GM12878 (cell line): ENCODE measurements at regions not wholly inside any gene's neighbourhood (a gene's known extent, or its start where the extent isn't known, plus 50 kb on each side); places are given as distances from the start of the nearest gene placed in this dataset.

Source experiments
- CTCF ChIP-seq, 3 experiments: IDR thresholded peaks in 2 of 3; conservative IDR thresholded peaks in 1 of 3; 2 replicates each; pipeline ENCODE4 v1.5.1; 2011; ENCODE audit warnings: low read depth in 3 of 3, low read length in 3 of 3, mild to moderate bottlenecking in 3 of 3, control low read depth in 2 of 3, moderate library complexity in 2 of 3, inconsistent platforms in 1 of 3, mixed read lengths in 1 of 3; ENCODE audit not compliant: control insufficient read depth in 2 of 3, insufficient read depth in 1 of 3; ENCODE audit errors: extremely low read depth in 1 of 3
- SIN3A ChIP-seq: IDR thresholded peaks from 2 replicates; pipeline ENCODE4 v1.6.1; 2012; ENCODE audit warnings: low read depth, low read length, improper control_type of control experiment
- TAF1 ChIP-seq: IDR thresholded peaks from 2 replicates; pipeline ENCODE4 v1.6.1; 2011; ENCODE audit warnings: mild to moderate bottlenecking, low read depth, low read length, borderline replicate concordance
- TCF7 ChIP-seq: IDR thresholded peaks from 2 replicates; pipeline ENCODE4 v1.6.1; 2014; ENCODE audit warnings: antibody characterized with exemption, borderline replicate concordance
- ZBTB33 ChIP-seq: fragments of 450-650 bp; IDR thresholded peaks from 2 replicates; pipeline ENCODE4 v1.6.1; 2017; ENCODE audit warnings: mild to moderate bottlenecking
- ZZZ3 ChIP-seq: IDR thresholded peaks from 2 replicates; pipeline ENCODE4 v1.6.1; 2011; ENCODE audit warnings: low read depth; ENCODE audit not compliant: control insufficient read depth, insufficient read length
- TF ChIP-seq, protein P1 (sequence below): IDR thresholded peaks from 2 replicates; pipeline ENCODE4 v1.6.1; 2011; ENCODE audit warnings: borderline replicate concordance, low read depth, mild to moderate bottlenecking, moderate library complexity, low read length; ENCODE audit not compliant: insufficient read depth, poor library complexity, severe bottlenecking
- TF ChIP-seq, protein P2 (sequence below): fragments of 450-650 bp; IDR thresholded peaks from 2 replicates; pipeline ENCODE4 v1.6.1; 2014; ENCODE audit warnings: mild to moderate bottlenecking

GRCh38 chr13:87172166-87172835 lies 498.9 kb upstream of the SLITRK5 start:
- TF ChIP-seq ZBTB33 (no peak), SIN3A (no peak), ZZZ3 (no peak), CTCF (IDR thresholded peaks at IDR 0.05 in 2 of 3, conservative IDR thresholded peaks at IDR 0.05 in 1 of 3; ENCODE audit: control insufficient read depth in 2 of 3, extremely low read depth in 1 of 3, insufficient read depth in 1 of 3, low read depth in 3 of 3, low read length in 3 of 3) (no peak), TCF7 (no peak), TAF1 (no peak)
- TF ChIP-seq, protein P1, sequence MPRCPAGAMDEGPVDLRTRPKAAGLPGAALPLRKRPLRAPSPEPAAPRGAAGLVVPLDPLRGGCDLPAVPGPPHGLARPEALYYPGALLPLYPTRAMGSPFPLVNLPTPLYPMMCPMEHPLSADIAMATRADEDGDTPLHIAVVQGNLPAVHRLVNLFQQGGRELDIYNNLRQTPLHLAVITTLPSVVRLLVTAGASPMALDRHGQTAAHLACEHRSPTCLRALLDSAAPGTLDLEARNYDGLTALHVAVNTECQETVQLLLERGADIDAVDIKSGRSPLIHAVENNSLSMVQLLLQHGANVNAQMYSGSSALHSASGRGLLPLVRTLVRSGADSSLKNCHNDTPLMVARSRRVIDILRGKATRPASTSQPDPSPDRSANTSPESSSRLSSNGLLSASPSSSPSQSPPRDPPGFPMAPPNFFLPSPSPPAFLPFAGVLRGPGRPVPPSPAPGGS, result no peak
- TF ChIP-seq, protein P2, sequence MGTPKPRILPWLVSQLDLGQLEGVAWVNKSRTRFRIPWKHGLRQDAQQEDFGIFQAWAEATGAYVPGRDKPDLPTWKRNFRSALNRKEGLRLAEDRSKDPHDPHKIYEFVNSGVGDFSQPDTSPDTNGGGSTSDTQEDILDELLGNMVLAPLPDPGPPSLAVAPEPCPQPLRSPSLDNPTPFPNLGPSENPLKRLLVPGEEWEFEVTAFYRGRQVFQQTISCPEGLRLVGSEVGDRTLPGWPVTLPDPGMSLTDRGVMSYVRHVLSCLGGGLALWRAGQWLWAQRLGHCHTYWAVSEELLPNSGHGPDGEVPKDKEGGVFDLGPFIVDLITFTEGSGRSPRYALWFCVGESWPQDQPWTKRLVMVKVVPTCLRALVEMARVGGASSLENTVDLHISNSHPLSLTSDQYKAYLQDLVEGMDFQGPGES, result no peak
